ENCODE measurements at regions not wholly inside any gene's neighbourhood (a gene's known extent, or its start where the extent isn't known, plus 50 kb on each side); places are given as distances from the start of the nearest gene placed in this dataset.

DNA sequence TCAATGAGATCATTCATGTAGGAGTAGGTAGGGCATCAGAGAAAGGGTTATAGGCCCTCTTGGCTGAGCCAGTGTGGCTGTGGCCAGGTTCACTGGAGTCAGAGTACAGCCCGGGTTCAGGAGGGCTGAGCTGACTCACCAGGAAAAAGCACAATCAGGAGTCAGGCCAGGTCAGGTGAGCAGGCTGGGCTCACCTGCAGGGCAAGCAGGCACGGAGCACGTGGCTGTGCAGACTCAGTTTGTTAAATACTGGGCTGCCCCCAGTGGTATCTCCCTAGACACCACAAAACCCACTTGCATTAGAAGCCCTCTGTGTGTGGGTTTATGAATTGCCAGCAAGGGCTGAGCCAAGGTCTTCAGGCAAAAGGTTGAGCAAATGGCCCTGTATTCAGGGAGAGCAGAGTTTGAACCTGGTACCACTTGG is 122.1 kb upstream of the SERBP1 start:
- TF ChIP-seq, protein P1, sequence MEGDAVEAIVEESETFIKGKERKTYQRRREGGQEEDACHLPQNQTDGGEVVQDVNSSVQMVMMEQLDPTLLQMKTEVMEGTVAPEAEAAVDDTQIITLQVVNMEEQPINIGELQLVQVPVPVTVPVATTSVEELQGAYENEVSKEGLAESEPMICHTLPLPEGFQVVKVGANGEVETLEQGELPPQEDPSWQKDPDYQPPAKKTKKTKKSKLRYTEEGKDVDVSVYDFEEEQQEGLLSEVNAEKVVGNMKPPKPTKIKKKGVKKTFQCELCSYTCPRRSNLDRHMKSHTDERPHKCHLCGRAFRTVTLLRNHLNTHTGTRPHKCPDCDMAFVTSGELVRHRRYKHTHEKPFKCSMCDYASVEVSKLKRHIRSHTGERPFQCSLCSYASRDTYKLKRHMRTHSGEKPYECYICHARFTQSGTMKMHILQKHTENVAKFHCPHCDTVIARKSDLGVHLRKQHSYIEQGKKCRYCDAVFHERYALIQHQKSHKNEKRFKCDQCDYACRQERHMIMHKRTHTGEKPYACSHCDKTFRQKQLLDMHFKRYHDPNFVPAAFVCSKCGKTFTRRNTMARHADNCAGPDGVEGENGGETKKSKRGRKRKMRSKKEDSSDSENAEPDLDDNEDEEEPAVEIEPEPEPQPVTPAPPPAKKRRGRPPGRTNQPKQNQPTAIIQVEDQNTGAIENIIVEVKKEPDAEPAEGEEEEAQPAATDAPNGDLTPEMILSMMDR (IDR thresholded peaks at IDR 0.05) = no peak
- peak in 1 of 3 donors; percentile 16 for TF ChIP-seq POLR2AphosphoS5 (IDR thresholded peaks at IDR 0.05)
- no peak for TF ChIP-seq POLR2A (IDR thresholded peaks at IDR 0.05)
- no peak for TF ChIP-seq EP300 (IDR thresholded peaks at IDR 0.05; ENCODE audit: low read depth)

Measured in transverse colon (tissue), 4 donors.